HL-60 (cell line): ENCODE measurements at regions not wholly inside any gene's neighbourhood (a gene's known extent, or its start where the extent isn't known, plus 50 kb on each side); places are given as distances from the start of the nearest gene placed in this dataset.

Experiments used
- DNase-seq, 2 experiments: peaks; one replicate each; pipeline ENCODE4 v3.0.0-alpha.2; 2010 to 2020; ENCODE audit warnings: low read depth in 1 of 2, low spot score in 1 of 2
- H3K27ac ChIP-seq: fragments of 250-450 bp; sonication (Bioruptor Pico); replicated peaks from 2 replicates; pipeline ENCODE4 v1.5.1; 2020; ENCODE audit warnings: mild to moderate bottlenecking, moderate library complexity
- H3K27me3 ChIP-seq: fragments of 250-450 bp; sonication (Bioruptor Pico); 2 replicates; pipeline ENCODE4 v1.5.1; 2021; ENCODE audit warnings: mild to moderate bottlenecking, moderate library complexity; ENCODE audit not compliant: insufficient read depth, poor library complexity, severe bottlenecking
- H3K4me3 ChIP-seq: replicated peaks from 2 replicates; pipeline ENCODE4 v1.5.1; 2011; ENCODE audit warnings: mild to moderate bottlenecking, control low read depth, low read length; ENCODE audit not compliant: insufficient read depth
- CTCF ChIP-seq: IDR thresholded peaks from one replicate; pipeline ENCODE4 v1.5.1; 2011; ENCODE audit warnings: low read length, control low read depth, inconsistent platforms; ENCODE audit not compliant: insufficient read depth
- GABPA ChIP-seq: IDR thresholded peaks from 2 replicates; pipeline ENCODE4 v1.6.1; 2012; ENCODE audit warnings: low read depth
- POLR2AphosphoS5 ChIP-seq: IDR thresholded peaks from 2 replicates; pipeline ENCODE4 v1.6.1; 2012; ENCODE audit warnings: low read depth
- REST ChIP-seq: IDR thresholded peaks from 2 replicates; pipeline ENCODE4 v1.6.1; 2012; ENCODE audit warnings: low read depth; ENCODE audit not compliant: insufficient replicate concordance
- SPI1 ChIP-seq: IDR thresholded peaks from 2 replicates; pipeline ENCODE4 v1.6.1; 2012; ENCODE audit warnings: low read depth, mild to moderate bottlenecking, borderline replicate concordance

- Histone ChIP-seq H3K27me3 (no peaks in the 10 kb centered on the region), H3K27ac (no peak overlapping the region), H3K4me3 (no peak overlapping the region)
- TF ChIP-seq SPI1 = no peak
- no peak for TF ChIP-seq GABPA
- TF ChIP-seq POLR2AphosphoS5 = no peak
- no peak for TF ChIP-seq REST
- DNase-seq = no peak
Measured at GRCh38 chr7:125934539-125934938, 1004.9 kb upstream of the POT1 start.

- TF ChIP-seq REST = no peak
- no peak for TF ChIP-seq SPI1
- TF ChIP-seq GABPA = no peak
- TF ChIP-seq POLR2AphosphoS5 = no peak
- TF ChIP-seq CTCF = no peak
- Histone ChIP-seq H3K27ac (no peak overlapping the region), H3K4me3 (no peak overlapping the region), H3K27me3 (no peaks in the 10 kb centered on the region)
- DNase-seq = no peak
Measured at GRCh38 chr7:125930848-125931247, 1001.2 kb upstream of the POT1 start.

GRCh38 chr7:125927556-125927955, 997.9 kb upstream of the POT1 start:
- Histone ChIP-seq H3K27me3 (no peaks in the 10 kb centered on the region), H3K4me3 (no peak overlapping the region), H3K27ac (no peak overlapping the region)
- TF ChIP-seq POLR2AphosphoS5 (no peak), SPI1 (no peak), CTCF (no peak), GABPA (no peak), REST (no peak)
- no peak for DNase-seq
